KMS-11 (cell line): ENCODE measurements at regions not wholly inside any gene's neighbourhood (a gene's known extent, or its start where the extent isn't known, plus 50 kb on each side); places are given as distances from the start of the nearest gene placed in this dataset.

Experiments
- H2AFZ ChIP-seq: fragments of 200-600 bp; sonication (generic); 2 replicates; pipeline ENCODE4 v1.6.1; 2016; ENCODE audit warnings: antibody characterized with exemption, mixed run types, low read depth
- H3K27ac ChIP-seq: fragments of 200-600 bp; sonication (generic); 2 replicates; pipeline ENCODE4 v1.6.1; 2016; ENCODE audit warnings: mild to moderate bottlenecking, mixed run types
- H3K27me3 ChIP-seq: fragments of 200-600 bp; sonication (generic); 2 replicates; pipeline ENCODE4 v1.6.1; 2017; ENCODE audit warnings: mild to moderate bottlenecking, low read depth, mixed run types, moderate library complexity; ENCODE audit not compliant: insufficient read depth
- H3K36me3 ChIP-seq: fragments of 200-600 bp; sonication (generic); 2 replicates; pipeline ENCODE4 v1.6.1; 2017; ENCODE audit warnings: mild to moderate bottlenecking, mixed run types; ENCODE audit not compliant: insufficient read depth
- H3K4me1 ChIP-seq: fragments of 200-600 bp; sonication (generic); 2 replicates; pipeline ENCODE4 v1.6.1; 2016; ENCODE audit warnings: mild to moderate bottlenecking, low read depth, mixed run types; ENCODE audit not compliant: poor library complexity, severe bottlenecking
- H3K4me2 ChIP-seq: fragments of 200-600 bp; sonication (generic); 2 replicates; pipeline ENCODE4 v1.7.0; 2016; ENCODE audit warnings: mild to moderate bottlenecking, mixed run types
- H3K4me3 ChIP-seq: fragments of 200-600 bp; sonication (generic); IDR thresholded peaks from 2 replicates; pipeline ENCODE4 v1.6.1; 2017; ENCODE audit warnings: low read depth, low read length, mixed read lengths; ENCODE audit not compliant: insufficient read depth
- H3K79me2 ChIP-seq: fragments of 200-600 bp; sonication (generic); 2 replicates; pipeline ENCODE4 v1.6.1; 2016; ENCODE audit warnings: low read depth, mixed run types; ENCODE audit not compliant: insufficient read depth
- H3K9ac ChIP-seq: fragments of 200-600 bp; sonication (generic); 2 replicates; pipeline ENCODE4 v1.6.1; 2016; ENCODE audit warnings: mild to moderate bottlenecking, mixed run types
- H4K20me1 ChIP-seq: fragments of 200-600 bp; sonication (generic); 2 replicates; pipeline ENCODE4 v1.6.1; 2016; ENCODE audit warnings: mild to moderate bottlenecking, mixed run types; ENCODE audit not compliant: insufficient read depth
- TF ChIP-seq, protein P1 (sequence below): fragments of 200-600 bp; sonication (generic); conservative IDR thresholded peaks from 2 replicates; pipeline ENCODE4 v1.6.1; 2017; ENCODE audit warnings: low read depth, mild to moderate bottlenecking, antibody characterized with exemption, low read length, moderate library complexity, mixed read lengths

DNA sequence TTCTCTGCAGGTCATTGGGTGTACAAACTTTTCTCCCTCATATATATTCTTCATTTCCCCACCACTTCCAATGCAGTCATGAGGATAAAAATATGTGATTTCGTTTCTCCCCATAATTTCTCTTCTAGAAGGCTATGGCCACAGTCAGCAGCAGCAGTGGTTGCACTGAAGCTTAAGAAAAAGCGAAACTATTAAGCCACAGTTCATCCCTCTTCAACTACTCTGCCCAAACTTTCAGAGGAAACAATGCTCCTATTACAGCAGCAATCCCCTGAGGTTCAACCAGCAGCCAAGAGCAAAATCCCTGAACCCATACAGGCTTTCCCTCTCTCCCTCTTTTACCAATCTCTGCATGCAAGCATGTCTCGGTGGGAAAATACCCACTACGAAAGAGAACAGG lies 298.6 kb downstream of the DHX15 start:
- Histone ChIP-seq H3K27me3 (no peaks in the 10 kb centered on the region), H3K27ac (no peak overlapping the region), H3K4me3 (no peak overlapping the region), H3K79me2 (no peaks in the 10 kb centered on the region), H3K36me3 (no peaks in the 10 kb centered on the region), H2AFZ (no peak overlapping the region), H3K4me1 (no peaks in the 10 kb centered on the region), H4K20me1 (no peaks in the 10 kb centered on the region), H3K9ac (no peak overlapping the region), H3K4me2 (no peak overlapping the region)
- TF ChIP-seq, protein P1, sequence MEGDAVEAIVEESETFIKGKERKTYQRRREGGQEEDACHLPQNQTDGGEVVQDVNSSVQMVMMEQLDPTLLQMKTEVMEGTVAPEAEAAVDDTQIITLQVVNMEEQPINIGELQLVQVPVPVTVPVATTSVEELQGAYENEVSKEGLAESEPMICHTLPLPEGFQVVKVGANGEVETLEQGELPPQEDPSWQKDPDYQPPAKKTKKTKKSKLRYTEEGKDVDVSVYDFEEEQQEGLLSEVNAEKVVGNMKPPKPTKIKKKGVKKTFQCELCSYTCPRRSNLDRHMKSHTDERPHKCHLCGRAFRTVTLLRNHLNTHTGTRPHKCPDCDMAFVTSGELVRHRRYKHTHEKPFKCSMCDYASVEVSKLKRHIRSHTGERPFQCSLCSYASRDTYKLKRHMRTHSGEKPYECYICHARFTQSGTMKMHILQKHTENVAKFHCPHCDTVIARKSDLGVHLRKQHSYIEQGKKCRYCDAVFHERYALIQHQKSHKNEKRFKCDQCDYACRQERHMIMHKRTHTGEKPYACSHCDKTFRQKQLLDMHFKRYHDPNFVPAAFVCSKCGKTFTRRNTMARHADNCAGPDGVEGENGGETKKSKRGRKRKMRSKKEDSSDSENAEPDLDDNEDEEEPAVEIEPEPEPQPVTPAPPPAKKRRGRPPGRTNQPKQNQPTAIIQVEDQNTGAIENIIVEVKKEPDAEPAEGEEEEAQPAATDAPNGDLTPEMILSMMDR, result no peak

GRCh38 chr4:24282446-24282845 lies 301.9 kb downstream of the DHX15 start:
- Histone ChIP-seq H3K36me3 (no peaks in the 10 kb centered on the region), H3K27me3 (no peaks in the 10 kb centered on the region), H3K9ac (no peak overlapping the region), H3K79me2 (no peaks in the 10 kb centered on the region), H2AFZ (no peak overlapping the region), H4K20me1 (no peaks in the 10 kb centered on the region), H3K27ac (no peak overlapping the region), H3K4me3 (no peak overlapping the region), H3K4me2 (no peak overlapping the region), H3K4me1 (no peaks in the 10 kb centered on the region)
- TF ChIP-seq, protein P1, result no peak

DNA sequence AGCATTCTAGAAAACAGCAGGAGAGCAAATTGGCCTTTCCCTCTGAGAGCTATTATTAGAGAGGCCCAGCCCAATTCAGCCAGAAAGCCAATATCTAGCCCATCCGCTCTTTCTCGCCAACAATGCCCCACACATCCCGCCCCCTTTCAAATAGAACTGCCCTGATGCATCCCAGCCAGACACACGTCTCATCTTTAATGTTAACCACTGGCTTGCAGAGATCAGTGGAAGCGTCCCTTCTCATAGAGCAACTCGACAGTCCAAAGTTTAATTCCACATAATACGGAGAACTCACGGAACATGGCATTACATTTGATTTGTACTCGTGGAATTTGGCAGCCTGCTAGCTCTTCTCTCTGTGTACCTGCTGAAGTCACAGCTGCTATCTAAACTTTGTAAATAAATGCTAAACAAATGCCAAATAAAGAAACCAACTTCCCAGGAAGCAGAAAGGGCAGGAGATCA lies 304.4 kb downstream of the DHX15 start:
- H3K36me3 ChIP-seq, result no peaks in the 10 kb centered on the region
- no peak overlapping the region for H3K4me2 ChIP-seq
- H3K4me3 ChIP-seq, result no peak overlapping the region
- no peaks in the 10 kb centered on the region for H3K79me2 ChIP-seq
- H3K27me3 ChIP-seq, result no peaks in the 10 kb centered on the region
- H3K9ac ChIP-seq, result no peak overlapping the region
- TF ChIP-seq, protein P1, result no peak
- H3K27ac ChIP-seq, result no peak overlapping the region
- H4K20me1 ChIP-seq, result no peaks in the 10 kb centered on the region
- no peak overlapping the region for H2AFZ ChIP-seq
- no peaks in the 10 kb centered on the region for H3K4me1 ChIP-seq

- no peak overlapping the region for H2AFZ ChIP-seq
- TF ChIP-seq, protein P1, result no peak
These were observed 304.9 kb downstream of the DHX15 start for GRCh38 chr4:24279469-24279868.

More at GRCh38 chr4:24279469-24279868, 304.9 kb downstream of the DHX15 start:
- H3K27ac ChIP-seq, result no peak overlapping the region
- H3K36me3 ChIP-seq, result no peaks in the 10 kb centered on the region
- H3K27me3 ChIP-seq, result no peaks in the 10 kb centered on the region
- H4K20me1 ChIP-seq, result no peaks in the 10 kb centered on the region
- no peaks in the 10 kb centered on the region for H3K4me1 ChIP-seq
- H3K79me2 ChIP-seq, result no peaks in the 10 kb centered on the region
- no peak overlapping the region for H3K4me2 ChIP-seq
- H3K9ac ChIP-seq, result no peak overlapping the region
- no peak overlapping the region for H3K4me3 ChIP-seq
